GM18868 (cell line): ENCODE measurements at regions not wholly inside any gene's neighbourhood (a gene's known extent, or its start where the extent isn't known, plus 50 kb on each side); places are given as distances from the start of the nearest gene placed in this dataset.

Experiments
- ATAC-seq: cut with Tn5 transposase; IDR thresholded peaks from one replicate; pipeline ENCODE4 v1.9.1; 2021; ENCODE audit warnings: mild to moderate bottlenecking, moderate library complexity; ENCODE audit not compliant: unreplicated experiment

DNA sequence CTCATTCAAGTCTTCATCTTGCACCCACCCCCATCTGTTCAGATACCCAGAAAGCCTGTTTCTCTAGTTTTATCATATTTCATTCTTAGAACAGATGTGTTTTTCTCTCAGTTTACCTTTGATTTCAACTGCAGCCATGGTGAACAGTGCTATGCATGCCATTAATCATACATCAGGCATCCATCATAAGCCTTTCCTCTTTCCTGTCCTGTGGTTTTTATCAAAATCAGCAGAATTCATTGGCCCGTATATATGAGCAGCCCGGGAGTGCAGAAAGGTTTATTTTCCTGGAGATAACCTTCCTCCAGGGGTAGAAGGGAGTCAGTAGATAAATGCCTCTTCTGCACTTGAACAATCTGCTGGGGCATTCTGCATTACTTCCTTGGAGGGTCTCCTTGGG, 65.7 kb downstream of the IL21 start:
- no peak for ATAC-seq

DNA sequence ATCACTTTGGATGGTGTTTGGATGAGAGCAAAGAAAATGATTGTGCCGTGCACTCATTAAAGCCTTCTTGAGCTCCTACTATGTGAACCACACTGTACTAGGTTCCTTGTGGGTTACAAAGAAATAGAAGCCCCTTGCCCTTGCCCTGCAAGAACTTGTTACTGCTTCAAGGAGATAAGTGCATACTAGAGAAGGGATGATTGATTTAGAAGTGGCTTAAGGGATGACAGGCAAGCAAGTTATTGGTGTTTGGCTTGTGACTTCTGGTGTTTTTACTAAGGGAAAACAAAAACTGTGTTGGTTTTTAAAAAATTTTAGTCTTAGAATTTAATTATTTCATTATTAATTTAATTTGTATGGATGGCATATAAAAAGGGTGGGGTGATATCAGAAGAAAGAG, 67.4 kb downstream of the IL21 start:
- ATAC-seq = no peak

DNA sequence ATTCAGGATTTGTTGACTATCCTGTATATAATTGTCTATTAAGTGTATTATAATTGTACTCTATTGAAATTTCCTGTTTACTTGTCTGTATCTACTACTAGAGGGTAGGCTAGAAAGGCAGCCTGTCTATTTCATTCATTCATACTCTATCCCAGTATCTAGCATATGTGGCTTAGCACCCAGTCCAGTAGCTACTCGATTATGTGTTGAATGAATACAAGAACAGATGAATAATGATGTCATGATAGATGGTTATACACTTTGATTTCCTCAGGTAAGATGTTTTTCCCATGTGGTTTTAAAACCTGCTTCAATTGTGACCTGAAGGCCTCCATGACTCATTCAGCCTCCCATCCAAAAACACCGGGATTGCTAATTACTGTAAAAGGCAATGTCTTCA, 68.0 kb downstream of the IL21 start:
- ATAC-seq = no peak

DNA sequence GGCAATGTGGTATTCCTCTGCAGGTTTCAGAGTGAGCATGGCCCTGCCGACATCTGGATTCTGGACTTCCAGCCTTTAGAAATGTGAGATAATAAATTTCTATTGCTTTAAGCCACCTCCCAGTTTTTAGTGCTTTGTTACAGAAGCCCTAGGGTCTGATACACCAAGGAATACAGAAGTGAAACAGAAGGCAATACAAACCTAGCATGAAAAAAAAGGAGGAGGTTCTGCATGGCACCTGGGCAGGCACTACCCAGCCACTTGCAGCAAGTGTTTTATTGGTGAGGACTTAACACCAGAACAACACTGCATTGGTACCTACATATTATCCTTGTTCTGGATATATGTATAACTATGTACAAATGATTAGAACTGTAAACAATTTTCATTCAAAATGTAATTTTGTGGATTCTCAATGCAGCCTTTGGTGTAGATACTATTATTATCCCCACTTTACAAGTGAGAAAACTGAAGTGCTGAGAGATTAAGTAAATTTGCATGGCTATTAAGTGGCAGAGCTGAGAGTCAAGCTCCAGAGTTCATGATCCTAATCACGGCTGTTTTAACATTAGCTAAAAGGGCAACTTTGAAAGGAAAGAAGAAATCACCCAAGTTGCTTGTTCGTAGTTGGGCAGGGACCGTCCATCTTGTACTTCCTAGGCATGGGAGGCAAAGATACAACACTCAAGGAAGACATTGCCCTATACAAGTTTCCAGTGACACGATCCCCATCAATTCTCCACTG, 71.8 kb downstream of the IL21 start:
- ATAC-seq = peak; percentile 82

DNA sequence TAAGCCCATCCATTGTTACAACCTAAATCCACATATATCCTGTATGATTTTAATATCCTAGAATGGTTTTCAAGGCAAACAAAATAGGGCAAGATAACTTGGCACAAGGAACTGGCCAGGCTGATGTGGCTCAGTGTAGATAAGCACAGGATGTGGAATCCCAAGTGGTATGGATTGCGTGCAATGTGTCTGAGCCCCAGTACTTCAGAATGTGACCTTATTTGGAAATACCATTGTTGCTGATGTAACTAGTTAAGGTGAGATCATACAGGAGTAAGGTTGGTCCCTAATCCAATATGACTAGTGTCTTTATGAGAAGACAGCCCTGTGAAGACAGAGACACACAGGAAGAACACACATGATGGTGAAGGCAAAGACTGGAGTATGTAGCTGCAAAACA, 72.4 kb downstream of the IL21 start:
- ATAC-seq = peak; percentile 22

DNA sequence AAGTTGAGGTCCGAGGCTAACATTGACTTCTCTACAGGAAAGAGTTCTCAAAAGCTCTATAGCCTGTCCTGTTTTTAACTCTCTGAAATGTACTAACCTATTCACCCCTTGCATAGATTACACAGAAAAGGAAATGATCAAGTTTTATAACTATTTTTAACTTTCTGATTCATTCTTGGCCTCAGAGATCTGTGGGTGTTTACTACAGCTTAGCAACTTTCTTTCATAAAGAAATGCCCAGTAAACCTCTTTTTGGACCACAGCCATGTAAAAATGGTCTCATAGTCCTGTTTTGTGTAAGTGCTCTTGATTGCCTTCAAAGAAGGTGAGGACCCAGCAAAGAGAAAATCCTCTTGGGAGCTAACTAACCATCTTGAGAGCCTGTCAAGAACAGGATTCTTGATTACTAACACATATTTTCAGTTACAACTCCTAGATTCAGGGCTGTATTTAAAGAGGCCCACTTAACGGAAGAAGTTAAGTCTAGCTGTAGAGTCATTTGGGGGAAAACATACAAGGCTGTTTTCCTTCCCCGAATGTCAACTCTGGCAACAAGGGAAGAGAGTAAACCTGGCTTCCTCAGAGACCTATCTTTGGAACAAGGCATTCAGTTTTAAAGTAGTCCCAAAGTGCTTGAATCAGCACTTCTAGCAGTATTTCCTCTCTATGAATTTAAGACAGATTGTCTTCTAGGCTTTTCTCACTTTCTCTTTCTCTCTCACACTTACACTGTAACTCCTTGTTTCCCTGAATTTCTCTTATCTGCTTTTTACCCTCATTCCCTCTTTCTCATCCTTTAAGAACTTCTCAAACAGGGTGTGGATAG, 78.2 kb downstream of the IL21 start:
- ATAC-seq = peak; percentile 86

DNA sequence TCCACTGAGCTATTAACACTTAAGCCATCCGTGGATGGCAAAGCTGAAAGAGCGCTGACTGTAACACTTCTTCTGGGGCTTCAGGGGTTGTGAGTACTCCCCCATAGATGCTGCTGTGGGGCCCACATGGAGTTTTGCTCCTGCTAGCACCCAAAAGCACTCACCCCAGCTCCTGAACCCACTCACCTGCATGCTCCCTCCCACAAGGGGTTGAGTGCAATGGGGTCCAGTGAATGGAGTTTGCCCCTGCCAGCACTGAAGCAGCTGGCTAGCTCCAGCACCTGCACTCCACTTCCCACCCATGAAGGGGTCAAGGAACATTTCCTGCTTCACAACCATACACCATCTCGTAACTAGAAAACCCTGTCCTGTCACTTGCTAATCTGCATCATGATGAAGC, 78.9 kb downstream of the IL21 start:
- no peak for ATAC-seq

DNA sequence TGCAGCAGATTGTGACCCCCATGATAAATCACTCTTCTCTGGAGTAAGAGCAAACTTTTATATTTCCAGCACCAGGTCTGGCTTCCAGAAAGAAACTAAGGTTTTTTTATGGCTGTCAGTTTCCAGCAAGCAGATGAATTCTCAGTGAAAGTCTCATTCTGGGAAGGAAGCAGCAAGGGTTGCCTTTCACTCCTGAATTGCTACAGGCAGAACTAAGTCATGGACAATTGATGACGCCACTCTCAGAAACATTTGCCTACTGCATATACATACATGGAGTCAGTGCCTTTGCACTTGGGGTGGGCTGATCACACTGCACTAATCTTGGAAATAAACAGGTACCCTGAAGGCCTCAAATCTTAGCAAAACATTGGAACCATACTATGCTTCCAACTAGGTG, 80.0 kb downstream of the IL21 start:
- ATAC-seq = no peak

DNA sequence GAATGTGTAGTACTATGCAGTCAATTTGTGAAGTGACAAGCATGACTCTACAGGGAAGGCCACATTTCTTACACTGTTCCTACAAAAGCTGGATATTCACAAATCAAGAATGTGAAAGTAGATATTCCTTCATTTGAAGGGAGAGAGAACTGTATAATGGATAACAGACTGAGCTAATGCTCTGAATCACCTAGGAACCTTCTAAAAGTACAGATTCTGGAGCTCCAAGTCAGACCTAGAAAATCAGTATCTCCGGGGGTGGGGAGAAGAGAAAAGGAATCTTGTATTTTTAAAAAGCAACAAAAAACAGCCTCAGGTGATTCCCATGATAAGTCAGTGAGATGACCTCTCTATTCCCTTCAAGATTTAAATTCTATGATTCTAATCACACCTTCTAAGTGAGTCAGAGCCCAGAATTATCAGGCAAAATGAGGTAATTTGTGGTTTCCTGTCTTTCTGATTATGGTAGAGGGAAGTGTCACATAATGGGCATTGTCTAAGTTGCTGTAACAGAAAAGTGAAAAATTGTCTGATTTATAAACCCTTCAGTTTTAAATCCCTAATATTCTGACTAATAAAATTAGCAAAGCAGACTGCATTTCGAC, 80.9 kb downstream of the IL21 start:
- ATAC-seq = peak; percentile 31

DNA sequence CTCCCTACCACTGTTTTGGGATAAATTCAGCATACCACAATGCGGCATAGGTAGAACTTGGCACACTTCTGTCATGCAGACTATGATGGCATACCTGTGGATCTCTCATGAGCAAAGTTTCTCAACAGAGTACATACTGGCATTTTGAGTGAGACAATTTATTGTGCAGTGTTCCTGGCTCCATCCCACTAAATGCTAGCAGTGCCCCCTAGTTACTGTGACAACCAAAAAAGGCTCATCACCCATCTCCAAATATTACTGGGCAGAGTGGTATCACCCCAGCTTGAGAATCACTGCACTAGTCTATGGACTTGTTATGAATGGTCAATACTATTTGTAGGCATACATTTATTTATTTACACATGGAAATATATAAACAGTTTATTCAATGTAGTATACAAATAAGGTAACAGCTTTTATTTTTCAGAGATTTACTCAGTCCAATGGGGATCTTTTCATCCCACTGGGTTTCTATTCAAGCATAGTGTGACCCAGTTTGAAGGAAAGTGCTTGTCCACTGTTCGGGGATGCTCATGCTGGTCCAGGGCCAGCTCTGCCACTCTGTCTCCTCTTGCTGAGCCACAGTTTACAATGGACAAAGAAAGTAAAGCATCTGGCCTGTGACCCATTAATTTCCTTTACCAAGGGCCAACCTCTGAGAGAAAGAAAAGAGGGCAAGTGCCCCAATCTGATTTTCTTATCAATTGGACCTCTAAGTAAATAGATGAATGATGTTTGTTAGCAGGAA, 81.0 kb upstream of the IL2 start:
- ATAC-seq = no peak

DNA sequence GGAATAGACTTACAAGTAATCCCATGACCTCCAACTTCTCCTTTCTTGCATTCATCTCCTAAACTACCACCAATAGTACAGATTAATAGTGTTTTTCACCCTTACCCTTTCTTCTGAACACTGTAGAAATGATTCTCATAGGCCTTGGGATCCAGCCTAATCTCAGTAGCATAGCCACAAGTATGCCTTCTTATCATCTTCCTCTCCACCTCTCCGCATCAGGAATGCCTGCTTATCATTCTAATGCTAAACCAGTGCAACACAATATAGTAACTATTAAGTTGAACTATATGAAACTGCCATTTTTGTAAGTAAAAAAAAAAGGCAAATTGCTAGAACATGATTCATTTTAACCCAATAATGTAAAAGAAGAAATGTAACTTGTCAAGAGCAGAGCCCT, 79.5 kb upstream of the IL2 start:
- no peak for ATAC-seq

DNA sequence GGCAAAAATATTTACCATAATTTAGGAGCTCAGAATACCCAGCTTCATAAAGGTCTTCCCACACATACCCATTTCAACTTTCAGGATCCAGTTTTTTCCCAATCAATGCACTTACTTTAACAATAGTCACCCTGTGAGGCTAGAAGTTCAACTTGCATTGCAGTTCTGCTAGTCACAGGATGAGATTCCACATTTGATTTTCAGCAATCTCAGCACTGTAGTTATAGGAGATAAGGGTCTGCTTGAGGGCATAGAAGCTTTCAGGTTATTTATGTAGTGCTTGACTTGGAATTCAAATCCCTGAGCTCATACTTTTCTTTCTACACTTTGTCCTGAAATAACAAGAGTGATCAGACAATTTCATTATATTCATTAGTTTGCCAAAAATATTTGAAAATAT, 78.3 kb upstream of the IL2 start:
- no peak for ATAC-seq

DNA sequence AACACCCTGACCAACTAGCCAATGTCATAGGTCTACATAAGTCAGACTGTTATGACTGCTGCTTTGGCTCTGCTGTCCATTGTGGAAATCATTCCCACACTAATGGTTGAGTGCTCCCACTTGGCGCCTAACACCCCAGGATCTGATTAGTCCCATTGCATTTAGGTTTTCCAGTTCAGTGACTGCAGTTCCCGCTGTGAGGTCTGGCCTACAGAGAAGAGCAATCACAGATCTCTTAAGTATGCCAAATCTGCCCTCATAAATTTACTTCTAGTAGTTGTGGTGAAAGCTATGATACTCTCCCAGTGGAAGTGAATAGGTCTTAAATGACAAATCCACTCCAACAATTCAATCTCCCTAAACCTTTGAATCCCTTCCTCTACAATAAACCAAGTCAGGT, 77.3 kb upstream of the IL2 start:
- no peak for ATAC-seq

DNA sequence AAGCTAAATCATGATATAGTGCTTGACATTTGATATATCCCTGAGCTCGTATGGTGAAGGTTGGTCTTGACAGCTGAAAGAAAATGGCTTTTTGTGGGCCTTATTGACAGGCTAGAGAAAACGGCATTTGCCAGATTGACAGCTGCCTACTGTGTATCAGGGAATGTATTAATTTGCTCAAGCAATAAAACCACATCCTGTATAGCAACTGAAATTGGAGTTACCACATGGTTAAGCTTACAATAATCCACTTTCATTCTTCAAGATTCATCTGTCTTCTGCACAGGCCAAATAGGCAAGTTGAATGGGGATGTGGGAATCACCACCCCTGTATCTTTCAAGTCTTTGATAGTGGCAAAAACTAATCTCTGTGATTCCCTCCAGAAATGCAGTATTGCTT, 76.2 kb upstream of the IL2 start:
- no peak for ATAC-seq

DNA sequence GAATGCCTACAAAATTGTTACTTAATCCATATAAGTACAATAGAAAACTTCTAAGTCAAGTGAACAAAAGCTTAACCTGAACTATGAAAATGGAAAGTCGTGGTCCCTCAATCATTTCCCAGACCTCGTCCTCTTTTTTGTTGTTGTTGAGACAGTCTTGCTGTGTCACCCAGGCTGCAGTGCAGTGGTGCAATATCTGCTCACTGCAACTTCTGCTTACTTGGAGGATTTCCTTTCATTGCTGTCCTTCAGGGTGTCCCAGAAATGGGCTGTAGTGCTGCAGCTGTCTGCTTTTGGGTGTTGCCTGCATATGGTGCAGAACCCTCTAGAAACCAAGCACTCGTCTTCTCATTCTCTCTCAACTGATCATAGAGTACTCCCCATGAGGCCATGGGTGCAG, 75.0 kb upstream of the IL2 start:
- no peak for ATAC-seq

DNA sequence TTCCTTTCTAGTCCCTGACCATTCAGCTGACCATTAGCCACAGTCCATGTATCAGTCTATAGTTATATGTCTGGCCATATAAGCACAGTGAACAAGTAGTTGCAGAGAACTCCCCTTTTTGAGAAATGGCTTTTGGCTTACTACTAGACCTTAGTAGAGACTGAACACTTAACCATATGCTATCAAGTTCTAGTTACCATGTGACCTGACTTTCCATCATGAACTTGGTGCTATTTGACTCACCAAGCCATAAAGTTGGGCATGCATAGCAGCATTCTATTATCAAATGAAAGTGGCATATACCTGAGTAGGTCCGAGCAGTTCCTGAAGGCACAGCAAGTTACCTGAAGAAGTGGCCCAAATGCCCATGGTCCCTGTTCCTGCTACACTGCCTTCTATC, 74.5 kb upstream of the IL2 start:
- no peak for ATAC-seq

DNA sequence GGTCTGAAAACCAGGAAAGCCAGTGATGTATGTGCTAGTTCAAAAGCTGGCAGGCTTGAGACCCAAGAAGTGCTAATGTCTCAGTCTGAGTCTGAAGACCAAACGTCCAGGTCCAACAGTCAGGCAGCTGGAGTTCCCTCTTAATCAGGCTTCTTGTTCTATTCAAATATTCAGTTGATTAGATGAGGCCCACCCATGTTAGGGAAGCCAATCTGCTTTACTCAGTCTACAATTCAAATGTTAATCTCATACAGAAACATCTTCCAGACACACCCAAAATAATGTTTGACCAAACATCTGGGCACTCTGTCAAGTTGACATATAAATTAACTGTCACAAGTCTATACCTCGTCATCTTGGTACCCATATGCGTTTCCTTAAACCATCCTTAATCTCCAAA, 72.4 kb upstream of the IL2 start:
- ATAC-seq = no peak

DNA sequence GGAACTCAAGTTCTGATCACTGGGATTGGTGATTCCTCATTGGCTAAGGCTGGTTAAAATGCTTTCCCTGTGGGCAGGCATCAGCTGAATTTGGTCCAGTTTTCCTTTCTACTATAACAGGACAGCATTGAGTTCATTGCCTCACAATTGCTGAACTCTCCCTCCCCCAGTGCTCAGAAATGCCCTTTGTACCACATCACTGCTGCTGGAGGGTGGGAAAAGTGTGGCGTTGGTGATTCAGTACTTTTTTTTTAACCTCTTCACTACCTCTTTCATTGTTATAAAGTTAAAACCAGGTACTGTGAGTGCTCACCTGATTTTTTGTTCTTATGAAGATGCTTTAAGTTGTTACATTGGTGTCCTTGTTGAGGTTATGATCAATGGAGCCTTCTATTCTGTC, 69.3 kb upstream of the IL2 start:
- no peak for ATAC-seq

DNA sequence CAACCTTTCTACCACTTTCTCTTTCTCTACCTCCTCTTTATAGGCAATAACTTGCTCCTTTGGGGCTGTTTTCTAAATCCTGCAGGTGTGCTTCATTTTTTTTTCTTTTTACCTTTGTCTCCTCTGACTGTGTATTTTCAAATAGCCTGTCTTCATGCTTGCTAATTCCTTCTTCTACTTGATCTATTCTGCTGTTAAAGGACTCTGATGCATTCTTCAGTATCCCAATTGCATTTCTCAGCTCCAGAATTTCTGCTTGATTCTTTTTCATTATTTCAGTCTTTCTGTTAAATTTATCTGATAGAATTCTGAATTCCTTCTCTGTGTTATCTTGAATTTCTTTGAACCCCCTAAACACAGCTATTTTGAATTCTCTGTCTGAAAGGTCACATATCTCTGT, 67.7 kb upstream of the IL2 start:
- no peak for ATAC-seq

DNA sequence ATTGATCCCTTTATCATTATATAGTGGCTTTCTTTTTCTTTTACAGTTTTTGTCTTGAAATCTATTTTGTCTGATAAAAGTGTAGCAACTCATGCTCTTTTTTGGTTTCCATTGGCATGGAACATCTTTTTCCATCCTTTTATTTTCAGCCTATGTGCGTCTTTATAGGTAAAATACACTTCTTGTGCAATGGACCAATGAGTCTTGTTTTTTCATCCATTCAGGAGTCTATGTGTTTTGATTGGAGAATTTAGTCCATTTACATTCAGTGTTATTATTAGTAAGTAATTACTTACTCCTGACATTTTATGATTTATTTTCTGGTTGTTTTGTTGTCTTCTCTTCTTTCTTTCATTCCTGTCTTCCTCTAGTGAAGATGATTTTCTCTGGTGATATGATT, 66.4 kb upstream of the IL2 start:
- no peak for ATAC-seq

DNA sequence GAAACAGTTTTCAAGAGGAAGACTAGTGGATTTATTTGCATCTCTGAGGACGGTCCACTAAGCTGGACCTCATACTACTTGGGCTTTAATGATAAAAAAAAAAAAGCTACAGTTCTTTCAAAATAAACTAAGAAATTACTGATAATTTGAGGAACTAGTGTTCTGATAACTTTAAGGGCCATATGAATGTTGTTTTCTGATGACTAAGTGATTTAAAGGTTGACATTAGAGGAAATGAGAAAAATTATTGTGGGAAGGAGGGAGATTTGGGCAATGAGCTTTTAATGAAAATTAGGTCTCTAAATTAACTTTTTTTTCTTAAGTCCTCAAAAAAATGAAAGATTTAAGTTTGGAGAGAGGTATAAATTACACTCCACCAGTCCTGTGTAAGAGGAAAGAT, 60.8 kb upstream of the IL2 start:
- no peak for ATAC-seq
